Fibroblast of mammary gland (primary cell): ENCODE measurements at regions not wholly inside any gene's neighbourhood (a gene's known extent, or its start where the extent isn't known, plus 50 kb on each side); places are given as distances from the start of the nearest gene placed in this dataset.

Source experiments
- DNase-seq: peaks from one replicate; pipeline ENCODE4 v3.0.0-alpha.2; 2010; ENCODE audit warnings: low read depth
- H3K4me3 ChIP-seq: 2 replicates; pipeline ENCODE4 v1.5.1; 2011; ENCODE audit warnings: low read depth, mild to moderate bottlenecking, low read length, moderate library complexity; ENCODE audit not compliant: control insufficient read depth
- CTCF ChIP-seq: conservative IDR thresholded peaks from 2 replicates; pipeline ENCODE4 v1.5.1; 2011; ENCODE audit warnings: low read depth, low read length, inconsistent platforms; ENCODE audit not compliant: control insufficient read depth, insufficient read depth

DNA sequence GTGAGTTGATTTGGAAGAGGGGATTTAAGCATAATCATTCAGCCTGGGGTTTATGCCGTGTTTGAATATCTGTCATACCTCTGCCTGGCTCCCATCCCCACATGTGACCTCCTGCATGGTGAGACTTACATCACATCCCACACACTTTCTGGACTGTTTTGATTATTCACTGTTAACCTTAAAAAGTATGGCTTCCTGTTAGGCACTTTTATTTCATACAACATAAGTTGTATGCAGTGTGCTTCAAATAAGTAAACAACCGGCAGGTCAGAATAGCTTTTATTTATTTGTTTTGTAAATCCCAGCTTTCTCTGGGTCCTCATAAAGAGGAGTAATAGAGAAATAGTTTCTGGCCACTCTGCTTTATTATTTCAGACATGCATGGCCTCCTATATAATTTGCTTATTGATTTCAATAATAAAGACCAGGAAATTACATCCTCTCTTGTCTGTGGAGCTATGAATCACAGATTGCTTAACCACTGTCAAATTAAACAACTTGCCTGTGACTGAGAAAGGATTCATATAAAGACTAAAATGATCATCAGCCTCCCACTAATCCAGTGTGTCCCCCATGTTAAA lies 376.8 kb upstream of the ZFP42 start:
- no peak overlapping the region for H3K4me3 ChIP-seq
- no peak for TF ChIP-seq CTCF
- peak; percentile 48 for DNase-seq

- no peak for TF ChIP-seq CTCF
- no peak for DNase-seq
- H3K4me3 ChIP-seq: no peak overlapping the region
Measured at GRCh38 chr4:187619319-187619718, 376.3 kb upstream of the ZFP42 start.

- no peak for DNase-seq
- H3K4me3 ChIP-seq: no peak overlapping the region
- no peak for TF ChIP-seq CTCF
Measured at GRCh38 chr4:187632260-187632995, 363.1 kb upstream of the ZFP42 start.

DNA sequence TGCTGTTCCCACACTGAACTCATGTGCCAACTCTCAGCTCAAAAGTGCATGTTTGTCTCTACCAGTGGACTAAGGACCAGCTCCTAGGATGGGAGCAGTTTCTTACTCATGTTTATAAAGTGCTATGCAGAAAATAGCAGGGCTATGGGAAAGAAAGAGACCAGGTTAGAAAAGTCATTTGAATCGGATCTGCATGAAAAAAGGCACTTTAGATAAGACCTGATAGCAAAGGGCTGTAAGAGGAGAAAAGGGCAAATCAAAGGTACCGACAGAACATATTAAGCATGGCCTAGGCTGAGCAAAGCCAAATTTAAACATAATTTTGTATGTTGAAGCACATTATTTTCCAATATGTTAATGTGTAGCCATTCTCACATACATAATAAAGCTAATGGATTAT lies 362.3 kb upstream of the ZFP42 start:
- H3K4me3 ChIP-seq: no peak overlapping the region
- TF ChIP-seq CTCF: no peak
- no peak for DNase-seq

DNA sequence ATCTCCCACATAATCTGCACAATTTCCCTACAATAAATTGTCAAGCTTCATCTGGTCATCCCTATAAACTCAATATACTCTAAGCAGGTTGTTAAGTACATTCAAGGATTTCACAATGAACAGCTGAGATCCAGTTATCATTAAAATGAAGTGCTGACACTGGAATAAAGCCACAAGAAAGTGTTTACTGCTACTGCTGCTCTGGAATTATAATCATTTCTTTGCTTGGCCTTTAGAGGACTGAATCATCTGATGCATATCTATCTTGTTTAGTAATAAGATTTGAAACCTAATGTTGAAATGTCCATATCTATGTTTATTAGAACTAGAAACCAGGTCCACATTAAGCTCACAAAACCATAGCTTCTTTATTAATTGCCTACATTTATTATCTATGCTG lies 338.6 kb upstream of the ZFP42 start:
- H3K4me3 ChIP-seq: no peak overlapping the region
- DNase-seq: peak; percentile 3
- no peak for TF ChIP-seq CTCF

GRCh38 chr4:187663076-187663475 lies 332.5 kb upstream of the ZFP42 start:
- DNase-seq: peak; percentile 40
- no peak overlapping the region for H3K4me3 ChIP-seq
- TF ChIP-seq CTCF: no peak

GRCh38 chr4:187664011-187664410 lies 331.6 kb upstream of the ZFP42 start:
- no peak for DNase-seq

More at GRCh38 chr4:187664011-187664410, 331.6 kb upstream of the ZFP42 start:
- no peak for TF ChIP-seq CTCF
- no peak overlapping the region for H3K4me3 ChIP-seq
